Fibroblast of lung (primary cell): ENCODE measurements at regions not wholly inside any gene's neighbourhood (a gene's known extent, or its start where the extent isn't known, plus 50 kb on each side); places are given as distances from the start of the nearest gene placed in this dataset.

Experiments
- DNase-seq, 2 donors: peaks; one replicate each; pipeline versions ENCODE4 v3.0.0 to v3.0.0-alpha.2; 2010; ENCODE audit warnings: low read depth in 2 of 2
- H2AFZ ChIP-seq: 2 replicates; pipeline ENCODE4 v1.5.1; 2012; ENCODE audit warnings: low read length, control low read depth, inconsistent platforms
- H3K27ac ChIP-seq: 2 replicates; pipeline ENCODE4 v1.5.1; 2011; ENCODE audit warnings: low read length, control low read depth; ENCODE audit not compliant: insufficient read depth
- H3K27me3 ChIP-seq: 2 replicates; pipeline ENCODE4 v1.5.1; 2011; ENCODE audit warnings: mild to moderate bottlenecking, low read length; ENCODE audit not compliant: control insufficient read depth, insufficient read depth
- H3K36me3 ChIP-seq: 2 replicates; pipeline ENCODE4 v1.5.1; 2011; ENCODE audit warnings: low read length; ENCODE audit not compliant: control insufficient read depth, insufficient read depth
- H3K4me1 ChIP-seq: 2 replicates; pipeline ENCODE4 v1.5.1; 2011; ENCODE audit warnings: low read length; ENCODE audit not compliant: control insufficient read depth, insufficient read depth; ENCODE audit errors: extremely low read depth
- H3K4me2 ChIP-seq: 2 replicates; pipeline ENCODE4 v1.5.1; 2011; ENCODE audit warnings: low read length, control low read depth; ENCODE audit not compliant: insufficient read depth; ENCODE audit errors: extremely low read depth
- H3K4me3 ChIP-seq, 4 experiments: fragments of 200-600 bp in 1 of 4; sonication (generic) in 1 of 4; replicated peaks in 1 of 4; 2 replicates each; pipeline ENCODE4 v1.5.1; 2011 to 2016; ENCODE audit warnings: low read length in 4 of 4, low read depth in 3 of 4, mild to moderate bottlenecking in 3 of 4, control low read depth in 2 of 4, inconsistent platforms in 1 of 4, mixed read lengths in 1 of 4; ENCODE audit not compliant: insufficient read depth in 1 of 4; ENCODE audit errors: control extremely low read depth in 1 of 4
- H3K79me2 ChIP-seq: 2 replicates; pipeline ENCODE4 v1.5.1; 2012; ENCODE audit warnings: mild to moderate bottlenecking, low read length, inconsistent platforms; ENCODE audit not compliant: control insufficient read depth, insufficient read depth
- H3K9ac ChIP-seq: 2 replicates; pipeline ENCODE4 v1.5.1; 2011; ENCODE audit warnings: mild to moderate bottlenecking, low read length, control low read depth; ENCODE audit not compliant: insufficient read depth
- H3K9me3 ChIP-seq: 2 replicates; pipeline ENCODE4 v1.5.1; 2012; ENCODE audit warnings: low read depth, low read length; ENCODE audit not compliant: control insufficient read depth, insufficient read depth
- H4K20me1 ChIP-seq: 2 replicates; pipeline ENCODE4 v1.5.1; 2011; ENCODE audit warnings: low read length; ENCODE audit not compliant: control insufficient read depth, insufficient read depth; ENCODE audit errors: extremely low read depth
- EZH2 ChIP-seq: IDR thresholded peaks from 2 replicates; pipeline ENCODE4 v1.5.1; 2012; ENCODE audit warnings: low read length, control low read depth, mild to moderate bottlenecking; ENCODE audit errors: missing control alignments
- TF ChIP-seq, protein P1 (sequence below), 2 donors: IDR thresholded peaks in 1 of 2; conservative IDR thresholded peaks in 1 of 2; 1 replicate in 1 of 2; 2 replicates in 1 of 2; pipeline ENCODE4 v1.5.1; 2011 to 2012; ENCODE audit warnings: low read length in 2 of 2, control low read depth in 1 of 2, inconsistent platforms in 1 of 2, low read depth in 1 of 2, mild to moderate bottlenecking in 1 of 2

DNA sequence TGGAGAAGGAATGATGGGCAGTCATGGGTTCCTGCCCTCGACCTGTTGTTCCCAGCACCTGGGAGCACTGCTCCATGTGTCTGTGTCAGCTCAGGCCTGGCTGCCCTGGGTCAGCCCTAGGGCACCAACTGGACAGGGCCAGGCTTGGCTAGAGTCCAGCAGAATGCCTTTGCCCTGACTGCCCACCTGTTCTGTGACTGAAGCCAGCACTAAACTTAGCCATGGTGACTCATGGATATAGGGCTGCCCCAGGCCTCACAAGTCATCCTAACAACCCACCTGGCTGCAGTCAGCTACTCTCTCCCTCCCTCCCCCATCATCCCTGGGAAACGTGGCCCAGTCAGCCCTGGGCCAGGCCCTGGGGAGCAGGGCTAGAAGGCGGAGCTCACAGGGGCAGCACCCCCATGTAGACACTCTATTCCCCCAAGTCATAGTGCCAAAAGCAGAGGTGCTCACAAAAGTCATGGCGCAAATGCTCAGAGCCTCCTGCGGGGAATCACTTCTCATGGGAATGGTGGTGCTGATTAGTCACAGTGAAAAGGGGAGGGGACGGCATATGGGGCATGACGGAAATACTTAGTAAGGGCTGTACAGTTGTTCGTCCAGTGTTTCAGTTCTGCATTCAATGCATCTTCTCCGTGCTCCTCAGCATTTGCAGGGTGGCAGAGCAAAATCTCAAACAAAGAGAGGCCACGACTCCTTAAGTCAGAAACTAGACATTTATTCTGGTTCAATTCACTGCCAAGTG lies 52.0 kb upstream of the NTF3 start:
- Histone ChIP-seq H2AFZ (no peak overlapping the region), H3K4me2 (no peak overlapping the region), H3K4me3 (no peak overlapping the region), H4K20me1 (no peaks in the 10 kb centered on the region), H3K36me3 (no peaks in the 10 kb centered on the region), H3K27ac (no peak overlapping the region), H3K4me1 (no peaks in the 10 kb centered on the region), H3K9me3 (no peaks in the 10 kb centered on the region), H3K9ac (no peak overlapping the region), H3K79me2 (no peaks in the 10 kb centered on the region), H3K27me3 (no peaks in the 10 kb centered on the region)
- TF ChIP-seq, protein P1, sequence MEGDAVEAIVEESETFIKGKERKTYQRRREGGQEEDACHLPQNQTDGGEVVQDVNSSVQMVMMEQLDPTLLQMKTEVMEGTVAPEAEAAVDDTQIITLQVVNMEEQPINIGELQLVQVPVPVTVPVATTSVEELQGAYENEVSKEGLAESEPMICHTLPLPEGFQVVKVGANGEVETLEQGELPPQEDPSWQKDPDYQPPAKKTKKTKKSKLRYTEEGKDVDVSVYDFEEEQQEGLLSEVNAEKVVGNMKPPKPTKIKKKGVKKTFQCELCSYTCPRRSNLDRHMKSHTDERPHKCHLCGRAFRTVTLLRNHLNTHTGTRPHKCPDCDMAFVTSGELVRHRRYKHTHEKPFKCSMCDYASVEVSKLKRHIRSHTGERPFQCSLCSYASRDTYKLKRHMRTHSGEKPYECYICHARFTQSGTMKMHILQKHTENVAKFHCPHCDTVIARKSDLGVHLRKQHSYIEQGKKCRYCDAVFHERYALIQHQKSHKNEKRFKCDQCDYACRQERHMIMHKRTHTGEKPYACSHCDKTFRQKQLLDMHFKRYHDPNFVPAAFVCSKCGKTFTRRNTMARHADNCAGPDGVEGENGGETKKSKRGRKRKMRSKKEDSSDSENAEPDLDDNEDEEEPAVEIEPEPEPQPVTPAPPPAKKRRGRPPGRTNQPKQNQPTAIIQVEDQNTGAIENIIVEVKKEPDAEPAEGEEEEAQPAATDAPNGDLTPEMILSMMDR (conservative IDR thresholded peaks at IDR 0.05 in 1 of 2, IDR thresholded peaks at IDR 0.05 in 1 of 2; ENCODE audit: low read depth in 1 of 2, low read length in 2 of 2) = no peak
- TF ChIP-seq EZH2 = no peak
- DNase-seq = no peak
